ENCODE measurements at regions not wholly inside any gene's neighbourhood (a gene's known extent, or its start where the extent isn't known, plus 50 kb on each side); places are given as distances from the start of the nearest gene placed in this dataset.

GRCh38 chr21:15264084-15264665 lies 199.4 kb upstream of the NRIP1 start:
- Histone ChIP-seq H3K36me3 (ENCODE audit: control insufficient read depth, insufficient read depth, low read length) (no peaks in the 10 kb centered on the region), H3K4me3 (ENCODE audit: low read depth in 2 of 2, low read length in 2 of 2) (no peak overlapping the region), H3K9me3 (ENCODE audit: control insufficient read depth, insufficient read depth, low read depth, low read length) (no peaks in the 10 kb centered on the region), H3K4me1 (ENCODE audit: control insufficient read depth, insufficient read depth, low read length) (no peaks in the 10 kb centered on the region), H3K27ac (ENCODE audit: low read length) (no peak overlapping the region), H3K27me3 (ENCODE audit: control insufficient read depth, insufficient read depth, low read length) (no peaks in the 10 kb centered on the region)
- in situ Hi-C loops (cut with HindIII; ENCODE audit: low pct_unique_long_range_greater_than_20kb, low sequenced_read_pairs) (no loop called here), intact Hi-C loops (cut with micrococcal nuclease; ENCODE audit: unreplicated experiment) (no loop called here)
- BruUV-seq (replicated peaks) = no TSS peak
- TF ChIP-seq TCF7L2 (IDR thresholded peaks at IDR 0.05; ENCODE audit: low read depth, low read length) (no peak), CTCF (IDR thresholded peaks at IDR 0.05) (no peak), REST (IDR thresholded peaks at IDR 0.05; ENCODE audit: insufficient read depth in 1 of 2, low read depth in 2 of 2, low read length in 1 of 2) (no peak), POLR2AphosphoS5 (IDR thresholded peaks at IDR 0.05; ENCODE audit: low read depth, low read length) (no peak), SIN3A (IDR thresholded peaks at IDR 0.05; ENCODE audit: borderline replicate concordance, insufficient read depth, low read depth, low read length) (no peak)
- ATAC-seq (no peak), DNase-seq (ENCODE audit: low read depth, low spot score) (no peak)
- ChIA-PET CTCF (no interaction called here), POLR2A (no interaction called here)

- no peak for DNase-seq (ENCODE audit: low read depth, low spot score)
- CTCF ChIA-PET = no interaction called here
- intact Hi-C loops (cut with micrococcal nuclease; ENCODE audit: unreplicated experiment) = no loop called here
- ATAC-seq = no peak
- POLR2A ChIA-PET = no interaction called here
- in situ Hi-C loops (cut with HindIII; ENCODE audit: low pct_unique_long_range_greater_than_20kb, low sequenced_read_pairs) = no loop called here
- H3K4me1 ChIP-seq (ENCODE audit: control insufficient read depth, insufficient read depth, low read length) = no peaks in the 10 kb centered on the region
- TF ChIP-seq POLR2AphosphoS5 (IDR thresholded peaks at IDR 0.05; ENCODE audit: low read depth, low read length) = no peak
- no peak for TF ChIP-seq CTCF (IDR thresholded peaks at IDR 0.05)
- no peak for TF ChIP-seq SIN3A (IDR thresholded peaks at IDR 0.05; ENCODE audit: borderline replicate concordance, insufficient read depth, low read depth, low read length)
- no peak for TF ChIP-seq REST (IDR thresholded peaks at IDR 0.05; ENCODE audit: insufficient read depth in 1 of 2, low read depth in 2 of 2, low read length in 1 of 2)
- TF ChIP-seq TCF7L2 (IDR thresholded peaks at IDR 0.05; ENCODE audit: low read depth, low read length) = no peak
- BruUV-seq (replicated peaks) = no TSS peak
- no peaks in the 10 kb centered on the region for H3K36me3 ChIP-seq (ENCODE audit: control insufficient read depth, insufficient read depth, low read length)
- H3K27me3 ChIP-seq (ENCODE audit: control insufficient read depth, insufficient read depth, low read length) = no peaks in the 10 kb centered on the region
- no peaks in the 10 kb centered on the region for H3K9me3 ChIP-seq (ENCODE audit: control insufficient read depth, insufficient read depth, low read depth, low read length)
- H3K27ac ChIP-seq (ENCODE audit: low read length) = no peak overlapping the region
- H3K4me3 ChIP-seq (ENCODE audit: low read depth in 2 of 2, low read length in 2 of 2) = no peak overlapping the region
These were observed 207.4 kb upstream of the NRIP1 start for GRCh38 chr21:15272171-15272570.

Measured in Panc1 (cell line).